ENCODE measurements at regions not wholly inside any gene's neighbourhood (a gene's known extent, or its start where the extent isn't known, plus 50 kb on each side); places are given as distances from the start of the nearest gene placed in this dataset.

DNA sequence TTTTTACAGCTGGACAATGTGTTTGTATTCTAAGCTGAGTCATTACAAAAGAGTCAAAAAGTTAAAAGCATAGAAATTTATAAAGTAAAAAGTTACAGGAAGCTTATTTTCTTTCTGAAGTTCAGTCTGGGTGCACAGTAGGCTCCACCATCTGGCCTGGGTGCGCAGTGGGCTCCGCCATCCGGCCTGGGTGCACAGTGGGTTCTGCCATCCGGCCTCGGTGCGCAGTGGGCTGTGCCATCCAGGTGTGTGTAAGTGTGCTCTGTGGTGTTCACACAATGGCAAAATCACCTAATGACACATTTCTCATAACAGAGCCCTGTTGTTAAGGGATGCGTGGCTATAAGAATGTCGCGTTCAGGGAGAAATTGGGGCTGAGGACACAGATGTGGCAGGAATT is 195.5 kb downstream of the ANKRD30B start:
- H3K36me3 ChIP-seq (ENCODE audit: control insufficient read depth in 4 of 4, insufficient read depth in 4 of 4, low read length in 4 of 4) = no peaks in the 10 kb centered on the region
- ATAC-seq (ENCODE audit: insufficient read depth, low FRiP score) (no peak), DNase-seq (no peak)
- H3K9me3 ChIP-seq (ENCODE audit: control insufficient read depth in 4 of 4, insufficient read depth in 3 of 4, low read length in 3 of 4) = peaks cover 0 to 7% (median 0%) of the 10 kb centered on the region in 4 donors
- H3K27ac ChIP-seq (ENCODE audit: low read depth in 1 of 2, low read length in 1 of 2) = no peak overlapping the region
- TF ChIP-seq, protein P1, sequence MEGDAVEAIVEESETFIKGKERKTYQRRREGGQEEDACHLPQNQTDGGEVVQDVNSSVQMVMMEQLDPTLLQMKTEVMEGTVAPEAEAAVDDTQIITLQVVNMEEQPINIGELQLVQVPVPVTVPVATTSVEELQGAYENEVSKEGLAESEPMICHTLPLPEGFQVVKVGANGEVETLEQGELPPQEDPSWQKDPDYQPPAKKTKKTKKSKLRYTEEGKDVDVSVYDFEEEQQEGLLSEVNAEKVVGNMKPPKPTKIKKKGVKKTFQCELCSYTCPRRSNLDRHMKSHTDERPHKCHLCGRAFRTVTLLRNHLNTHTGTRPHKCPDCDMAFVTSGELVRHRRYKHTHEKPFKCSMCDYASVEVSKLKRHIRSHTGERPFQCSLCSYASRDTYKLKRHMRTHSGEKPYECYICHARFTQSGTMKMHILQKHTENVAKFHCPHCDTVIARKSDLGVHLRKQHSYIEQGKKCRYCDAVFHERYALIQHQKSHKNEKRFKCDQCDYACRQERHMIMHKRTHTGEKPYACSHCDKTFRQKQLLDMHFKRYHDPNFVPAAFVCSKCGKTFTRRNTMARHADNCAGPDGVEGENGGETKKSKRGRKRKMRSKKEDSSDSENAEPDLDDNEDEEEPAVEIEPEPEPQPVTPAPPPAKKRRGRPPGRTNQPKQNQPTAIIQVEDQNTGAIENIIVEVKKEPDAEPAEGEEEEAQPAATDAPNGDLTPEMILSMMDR (IDR thresholded peaks at IDR 0.05; ENCODE audit: control extremely low read depth, extremely low read depth) = no peak
- H3K4me3 ChIP-seq = no peak overlapping the region
- H3K9ac ChIP-seq (ENCODE audit: insufficient read depth in 1 of 2, low read length in 2 of 2) = no peak overlapping the region
- H3K4me1 ChIP-seq (ENCODE audit: control insufficient read depth in 5 of 5, insufficient read depth in 5 of 5, low read length in 5 of 5) = no peaks in the 10 kb centered on the region
- no peaks in the 10 kb centered on the region for H3K27me3 ChIP-seq (ENCODE audit: control insufficient read depth in 3 of 3, insufficient read depth in 3 of 3, low read length in 2 of 3)
- 94 to 95% methylated on average over 9 of the region's 9 CpGs for WGBS, 2 donors

DNA sequence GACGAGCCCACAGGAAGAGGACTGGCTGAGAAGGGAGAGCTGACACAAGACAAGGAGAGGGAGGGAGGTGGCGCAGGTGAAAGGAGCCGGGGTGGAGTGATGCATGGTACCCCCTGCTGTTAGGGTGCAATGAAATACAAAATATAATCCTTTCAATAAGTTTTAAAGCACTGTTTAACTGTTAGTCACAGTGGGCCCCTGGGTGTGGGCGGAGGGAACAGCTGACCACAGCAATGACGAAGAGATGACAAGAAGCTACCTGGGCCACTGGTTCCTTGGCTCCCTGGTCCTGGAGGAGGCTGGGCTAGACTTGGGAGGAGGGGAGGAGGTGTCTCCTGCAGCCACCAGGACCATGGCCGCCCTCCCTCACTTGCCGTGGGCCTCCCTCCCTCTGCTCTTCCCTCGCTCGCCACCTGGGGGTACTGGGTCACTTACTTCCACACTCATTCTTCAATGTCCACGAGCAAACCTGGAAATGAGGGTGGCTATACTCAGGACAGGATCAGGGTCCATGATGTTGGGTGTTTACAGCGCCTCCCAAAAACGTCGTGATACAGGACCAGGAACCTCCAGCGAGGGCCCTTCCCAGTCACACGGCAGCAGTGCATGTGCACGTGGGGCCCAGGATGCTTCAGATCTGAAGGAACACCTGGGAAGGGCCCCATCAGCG is 196.1 kb downstream of the ANKRD30B start:
- H3K9ac ChIP-seq (ENCODE audit: insufficient read depth in 1 of 2, low read length in 2 of 2) = no peak overlapping the region
- TF ChIP-seq, protein P1 (IDR thresholded peaks at IDR 0.05; ENCODE audit: control extremely low read depth, extremely low read depth) = no peak
- H3K36me3 ChIP-seq (ENCODE audit: control insufficient read depth in 4 of 4, insufficient read depth in 4 of 4, low read length in 4 of 4) = no peaks in the 10 kb centered on the region
- H3K27me3 ChIP-seq (ENCODE audit: control insufficient read depth in 3 of 3, insufficient read depth in 3 of 3, low read length in 2 of 3) = no peaks in the 10 kb centered on the region
- DNase-seq (no peak), ATAC-seq (ENCODE audit: insufficient read depth, low FRiP score) (no peak)
- WGBS, 2 donors = 83 to 84% methylated on average over 17 of the region's 17 CpGs
- H3K27ac ChIP-seq (ENCODE audit: low read depth in 1 of 2, low read length in 1 of 2) = no peak overlapping the region
- H3K4me3 ChIP-seq = no peak overlapping the region
- peaks cover 0 to 7% (median 0%) of the 10 kb centered on the region in 4 donors for H3K9me3 ChIP-seq (ENCODE audit: control insufficient read depth in 4 of 4, insufficient read depth in 3 of 4, low read length in 3 of 4)
- H3K4me1 ChIP-seq (ENCODE audit: control insufficient read depth in 5 of 5, insufficient read depth in 5 of 5, low read length in 5 of 5) = no peaks in the 10 kb centered on the region

DNA sequence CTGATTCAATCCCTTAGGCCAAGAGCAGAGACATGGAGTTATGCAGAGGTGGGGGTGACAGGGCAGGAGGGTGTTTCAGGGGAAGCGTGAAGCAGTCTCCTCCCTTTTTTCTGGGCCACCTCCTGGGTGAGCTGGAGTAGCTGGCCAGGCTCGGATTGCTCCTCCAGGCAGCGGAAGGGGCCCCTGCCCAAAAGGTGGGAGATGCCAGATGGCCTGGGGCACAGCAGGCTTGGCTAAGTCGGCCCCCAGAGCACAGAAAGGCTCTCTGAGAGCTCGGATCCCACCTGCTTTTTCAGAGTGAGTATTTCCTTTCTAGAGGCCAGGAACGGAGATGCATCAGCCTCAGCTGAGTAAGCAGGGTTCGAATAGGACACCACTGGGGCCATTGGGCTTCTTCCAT is 196.9 kb downstream of the ANKRD30B start:
- DNase-seq (no peak), ATAC-seq (ENCODE audit: insufficient read depth, low FRiP score) (no peak)
- no peak overlapping the region for H3K9ac ChIP-seq (ENCODE audit: insufficient read depth in 1 of 2, low read length in 2 of 2)
- TF ChIP-seq, protein P1 (IDR thresholded peaks at IDR 0.05; ENCODE audit: control extremely low read depth, extremely low read depth) = no peak
- H3K27me3 ChIP-seq (ENCODE audit: control insufficient read depth in 3 of 3, insufficient read depth in 3 of 3, low read length in 2 of 3) = no peaks in the 10 kb centered on the region
- H3K4me1 ChIP-seq (ENCODE audit: control insufficient read depth in 5 of 5, insufficient read depth in 5 of 5, low read length in 5 of 5) = no peaks in the 10 kb centered on the region
- H3K36me3 ChIP-seq (ENCODE audit: control insufficient read depth in 4 of 4, insufficient read depth in 4 of 4, low read length in 4 of 4) = no peaks in the 10 kb centered on the region
- WGBS, 2 donors = 75 to 83% methylated on average over 7 of the region's 7 CpGs
- H3K4me3 ChIP-seq = no peak overlapping the region
- H3K27ac ChIP-seq (ENCODE audit: low read depth in 1 of 2, low read length in 1 of 2) = no peak overlapping the region
- H3K9me3 ChIP-seq (ENCODE audit: control insufficient read depth in 4 of 4, insufficient read depth in 3 of 4, low read length in 3 of 4) = peaks cover 0 to 7% (median 0%) of the 10 kb centered on the region in 4 donors

DNA sequence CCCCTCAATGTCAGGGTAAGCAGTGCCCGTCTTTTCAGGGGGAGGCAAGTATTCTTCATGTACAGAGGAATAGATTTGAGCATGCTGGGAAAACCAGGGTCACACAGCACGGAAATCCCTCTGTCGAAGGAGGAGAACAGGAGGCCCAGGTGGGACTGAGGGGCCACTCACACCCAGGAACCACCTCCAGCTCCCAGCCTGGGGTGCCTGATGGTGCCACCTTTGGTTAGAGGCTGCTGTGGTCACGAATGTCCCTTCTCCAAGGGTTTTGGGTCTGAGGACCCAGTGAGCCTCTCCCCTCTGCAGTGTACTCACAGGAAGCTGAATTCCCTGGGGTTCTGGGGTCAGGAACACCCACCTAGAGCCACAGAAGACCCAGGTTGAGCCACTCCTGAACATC is 197.3 kb downstream of the ANKRD30B start:
- DNase-seq = no peak
- no peaks in the 10 kb centered on the region for H3K36me3 ChIP-seq (ENCODE audit: control insufficient read depth in 4 of 4, insufficient read depth in 4 of 4, low read length in 4 of 4)
- no peak overlapping the region for H3K27ac ChIP-seq (ENCODE audit: low read depth in 1 of 2, low read length in 1 of 2)
- H3K27me3 ChIP-seq (ENCODE audit: control insufficient read depth in 3 of 3, insufficient read depth in 3 of 3, low read length in 2 of 3) = no peaks in the 10 kb centered on the region
- TF ChIP-seq, protein P1 (IDR thresholded peaks at IDR 0.05; ENCODE audit: control extremely low read depth, extremely low read depth) = no peak
- no peak overlapping the region for H3K4me3 ChIP-seq
- H3K4me1 ChIP-seq (ENCODE audit: control insufficient read depth in 5 of 5, insufficient read depth in 5 of 5, low read length in 5 of 5) = no peaks in the 10 kb centered on the region
- no peak overlapping the region for H3K9ac ChIP-seq (ENCODE audit: insufficient read depth in 1 of 2, low read length in 2 of 2)
- H3K9me3 ChIP-seq (ENCODE audit: control insufficient read depth in 4 of 4, insufficient read depth in 3 of 4, low read length in 3 of 4) = peaks cover 0 to 9% (median 0%) of the 10 kb centered on the region in 4 donors
- WGBS, 2 donors = 88 to 92% methylated on average over 4 of the region's 4 CpGs
- ATAC-seq (ENCODE audit: insufficient read depth, low FRiP score) = no peak

All from lung (tissue), 11 donors.